PFSK-1 (cell line): ENCODE measurements at regions not wholly inside any gene's neighbourhood (a gene's known extent, or its start where the extent isn't known, plus 50 kb on each side); places are given as distances from the start of the nearest gene placed in this dataset.

Experiments used
- REST ChIP-seq, 2 experiments: IDR thresholded peaks; 2 replicates each; pipeline versions ENCODE4 v1.6.1 to v1.8.0; 2011 to 2012; ENCODE audit warnings: low read depth in 2 of 2, low read length in 2 of 2, control low read depth in 1 of 2, inconsistent platforms in 1 of 2, mild to moderate bottlenecking in 1 of 2, moderate library complexity in 1 of 2; ENCODE audit not compliant: insufficient read depth in 1 of 2
- SIN3A ChIP-seq: IDR thresholded peaks from 2 replicates; pipeline ENCODE4 v1.6.1; 2012; ENCODE audit warnings: mild to moderate bottlenecking, low read length, moderate library complexity, borderline replicate concordance; ENCODE audit not compliant: insufficient read depth

DNA sequence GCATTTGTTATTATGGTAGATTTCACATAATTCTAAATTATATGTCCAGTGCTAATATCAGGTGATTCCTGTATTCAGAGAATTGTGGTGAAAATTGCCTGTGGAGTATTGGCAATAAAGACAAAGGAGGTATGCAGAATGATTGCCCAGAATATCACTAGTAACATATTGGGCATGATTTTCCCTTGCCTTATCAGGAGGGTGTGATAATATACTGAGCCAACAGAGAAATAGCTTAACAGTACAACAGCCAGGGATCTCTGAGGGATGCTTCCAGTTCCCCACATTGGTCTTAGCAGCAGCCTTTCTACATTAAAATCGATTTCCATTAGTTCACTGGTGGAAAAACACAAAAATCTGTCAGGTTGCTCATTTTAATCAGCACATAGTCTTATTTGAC, 122.9 kb upstream of the COL3A1 start:
- no peak for TF ChIP-seq SIN3A
- no peak for TF ChIP-seq REST (IDR thresholded peaks at IDR 0.05; ENCODE audit: insufficient read depth in 1 of 2, low read depth in 2 of 2, low read length in 2 of 2)
